ENCODE measurements at regions not wholly inside any gene's neighbourhood (a gene's known extent, or its start where the extent isn't known, plus 50 kb on each side); places are given as distances from the start of the nearest gene placed in this dataset.
"Not testable (repeated sequence)": the region's sequence is repeated elsewhere in the genome, so short reads cannot be mapped to it uniquely, and the experiment has no call there.

GRCh38 chr5:44756097-44756496 lies 52.6 kb upstream of the MRPS30 start:
- H3K9me3 ChIP-seq (ENCODE audit: control insufficient read depth in 4 of 4, insufficient read depth in 3 of 4, low read length in 3 of 4); H3K4me1 ChIP-seq (ENCODE audit: control insufficient read depth in 5 of 5, insufficient read depth in 5 of 5, low read length in 5 of 5); H3K4me3 ChIP-seq; H3K36me3 ChIP-seq (ENCODE audit: control insufficient read depth in 4 of 4, insufficient read depth in 4 of 4, low read length in 4 of 4); H3K27ac ChIP-seq (ENCODE audit: low read depth in 1 of 2, low read length in 1 of 2); H3K27me3 ChIP-seq (ENCODE audit: control insufficient read depth in 3 of 3, insufficient read depth in 3 of 3, low read length in 2 of 3); ATAC-seq (ENCODE audit: insufficient read depth, low FRiP score); DNase-seq; H3K9ac ChIP-seq (ENCODE audit: insufficient read depth in 1 of 2, low read length in 2 of 2): not testable (repeated sequence)
- 92 to 95% methylated on average over 11 of the region's 11 CpGs for WGBS, 2 donors

GRCh38 chr5:44747396-44747795 lies 61.4 kb upstream of the MRPS30 start:
- ATAC-seq (ENCODE audit: insufficient read depth, low FRiP score), result no peak
- TF ChIP-seq CTCF (IDR thresholded peaks at IDR 0.05; ENCODE audit: control extremely low read depth, extremely low read depth), result no peak
- H3K36me3 ChIP-seq (ENCODE audit: control insufficient read depth in 4 of 4, insufficient read depth in 4 of 4, low read length in 4 of 4), result no peaks in the 10 kb centered on the region

GRCh38 chr5:44740660-44741059 lies 68.1 kb upstream of the MRPS30 start:
- no peak overlapping the region for H3K9ac ChIP-seq (ENCODE audit: insufficient read depth in 1 of 2, low read length in 2 of 2)
- no peaks in the 10 kb centered on the region for H3K4me1 ChIP-seq (ENCODE audit: control insufficient read depth in 5 of 5, insufficient read depth in 5 of 5, low read length in 5 of 5)
- no peaks in the 10 kb centered on the region for H3K9me3 ChIP-seq (ENCODE audit: control insufficient read depth in 4 of 4, insufficient read depth in 3 of 4, low read length in 3 of 4)
- no peaks in the 10 kb centered on the region for H3K27me3 ChIP-seq (ENCODE audit: control insufficient read depth in 3 of 3, insufficient read depth in 3 of 3, low read length in 2 of 3)
- H3K4me3 ChIP-seq, result no peak overlapping the region
- H3K27ac ChIP-seq (ENCODE audit: low read depth in 1 of 2, low read length in 1 of 2), result no peak overlapping the region
- no peak for ATAC-seq (ENCODE audit: insufficient read depth, low FRiP score)
- DNase-seq, result no peak
- no peaks in the 10 kb centered on the region for H3K36me3 ChIP-seq (ENCODE audit: control insufficient read depth in 4 of 4, insufficient read depth in 4 of 4, low read length in 4 of 4)
- TF ChIP-seq CTCF (IDR thresholded peaks at IDR 0.05; ENCODE audit: control extremely low read depth, extremely low read depth), result no peak

More at GRCh38 chr5:44747396-44747795, 61.4 kb upstream of the MRPS30 start:
- 40 to 61% methylated on average over 1 of the region's 1 CpG for WGBS, 2 donors
- Histone ChIP-seq H3K27me3 (ENCODE audit: control insufficient read depth in 3 of 3, insufficient read depth in 3 of 3, low read length in 2 of 3) (no peaks in the 10 kb centered on the region), H3K4me1 (ENCODE audit: control insufficient read depth in 5 of 5, insufficient read depth in 5 of 5, low read length in 5 of 5) (no peaks in the 10 kb centered on the region), H3K4me3 (no peak overlapping the region), H3K9ac (ENCODE audit: insufficient read depth in 1 of 2, low read length in 2 of 2) (no peak overlapping the region), H3K9me3 (ENCODE audit: control insufficient read depth in 4 of 4, insufficient read depth in 3 of 4, low read length in 3 of 4) (no peaks in the 10 kb centered on the region), H3K27ac (ENCODE audit: low read depth in 1 of 2, low read length in 1 of 2) (no peak overlapping the region)
- peak in 1 of 3 donors; percentile 24 for DNase-seq

- TF ChIP-seq CTCF (IDR thresholded peaks at IDR 0.05; ENCODE audit: control extremely low read depth, extremely low read depth), result no peak
- no peaks in the 10 kb centered on the region for H3K9me3 ChIP-seq (ENCODE audit: control insufficient read depth in 4 of 4, insufficient read depth in 3 of 4, low read length in 3 of 4)
- H3K27ac ChIP-seq (ENCODE audit: low read depth in 1 of 2, low read length in 1 of 2), result no peak overlapping the region
- H3K9ac ChIP-seq (ENCODE audit: insufficient read depth in 1 of 2, low read length in 2 of 2), result no peak overlapping the region
- no peak overlapping the region for H3K4me3 ChIP-seq
- no peak for DNase-seq
- H3K4me1 ChIP-seq (ENCODE audit: control insufficient read depth in 5 of 5, insufficient read depth in 5 of 5, low read length in 5 of 5), result no peaks in the 10 kb centered on the region
- 65 to 95% methylated on average over 1 of the region's 1 CpG for WGBS, 2 donors
- no peaks in the 10 kb centered on the region for H3K27me3 ChIP-seq (ENCODE audit: control insufficient read depth in 3 of 3, insufficient read depth in 3 of 3, low read length in 2 of 3)
- ATAC-seq (ENCODE audit: insufficient read depth, low FRiP score), result no peak
- H3K36me3 ChIP-seq (ENCODE audit: control insufficient read depth in 4 of 4, insufficient read depth in 4 of 4, low read length in 4 of 4), result no peaks in the 10 kb centered on the region
These were observed 79.2 kb upstream of the MRPS30 start for GRCh38 chr5:44729536-44729935.
